GM20000 (cell line): ENCODE measurements at regions not wholly inside any gene's neighbourhood (a gene's known extent, or its start where the extent isn't known, plus 50 kb on each side); places are given as distances from the start of the nearest gene placed in this dataset.

Source experiments
- DNase-seq: peaks from one replicate; pipeline ENCODE4 v3.0.0; 2012; ENCODE audit warnings: low spot score
- TF ChIP-seq, protein P1 (sequence below): IDR thresholded peaks from 2 replicates; pipeline ENCODE4 v1.5.1; 2012; ENCODE audit warnings: mild to moderate bottlenecking, control low read depth; ENCODE audit errors: extremely low read depth, missing control alignments

DNA sequence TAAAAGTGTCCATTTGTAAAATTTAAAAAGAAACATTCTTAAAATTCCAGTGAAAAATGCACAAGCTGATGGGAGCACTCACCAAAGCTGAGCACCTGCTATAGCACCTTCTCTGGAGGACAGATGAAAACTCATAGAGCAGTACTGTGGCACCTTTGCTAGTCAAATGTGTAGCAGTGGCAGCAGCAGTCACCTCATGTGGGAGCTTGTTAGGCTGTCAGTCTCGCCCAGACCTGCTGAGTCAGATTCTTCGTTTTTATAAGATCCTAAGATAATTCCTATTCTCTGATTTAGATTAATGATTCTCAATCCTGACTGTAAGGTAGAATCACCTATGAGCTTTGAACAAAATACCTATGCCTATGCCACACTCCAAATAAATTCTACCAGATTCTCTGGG is 325.8 kb downstream of the RPL10L start:
- DNase-seq: no peak
- TF ChIP-seq, protein P1, sequence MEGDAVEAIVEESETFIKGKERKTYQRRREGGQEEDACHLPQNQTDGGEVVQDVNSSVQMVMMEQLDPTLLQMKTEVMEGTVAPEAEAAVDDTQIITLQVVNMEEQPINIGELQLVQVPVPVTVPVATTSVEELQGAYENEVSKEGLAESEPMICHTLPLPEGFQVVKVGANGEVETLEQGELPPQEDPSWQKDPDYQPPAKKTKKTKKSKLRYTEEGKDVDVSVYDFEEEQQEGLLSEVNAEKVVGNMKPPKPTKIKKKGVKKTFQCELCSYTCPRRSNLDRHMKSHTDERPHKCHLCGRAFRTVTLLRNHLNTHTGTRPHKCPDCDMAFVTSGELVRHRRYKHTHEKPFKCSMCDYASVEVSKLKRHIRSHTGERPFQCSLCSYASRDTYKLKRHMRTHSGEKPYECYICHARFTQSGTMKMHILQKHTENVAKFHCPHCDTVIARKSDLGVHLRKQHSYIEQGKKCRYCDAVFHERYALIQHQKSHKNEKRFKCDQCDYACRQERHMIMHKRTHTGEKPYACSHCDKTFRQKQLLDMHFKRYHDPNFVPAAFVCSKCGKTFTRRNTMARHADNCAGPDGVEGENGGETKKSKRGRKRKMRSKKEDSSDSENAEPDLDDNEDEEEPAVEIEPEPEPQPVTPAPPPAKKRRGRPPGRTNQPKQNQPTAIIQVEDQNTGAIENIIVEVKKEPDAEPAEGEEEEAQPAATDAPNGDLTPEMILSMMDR: no peak

DNA sequence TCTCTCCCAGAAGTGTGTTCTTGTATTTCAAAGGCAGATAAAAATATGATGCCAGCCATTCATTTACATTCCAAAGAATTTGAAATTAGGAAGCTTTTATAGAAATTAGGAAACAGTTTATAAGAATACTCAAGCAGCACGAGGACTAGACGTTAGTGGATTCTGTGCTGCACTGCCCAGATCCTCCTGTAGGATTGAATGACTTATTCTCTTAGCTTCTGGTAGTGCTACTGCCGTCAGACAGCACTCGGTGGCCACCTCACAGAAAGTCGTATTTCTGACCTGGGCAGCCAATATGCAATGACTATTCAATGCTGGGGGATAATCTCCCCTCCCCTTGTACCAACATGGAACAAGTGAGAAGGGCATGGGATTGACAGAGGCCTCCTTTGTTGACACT is 326.4 kb downstream of the RPL10L start:
- no peak for DNase-seq

DNA sequence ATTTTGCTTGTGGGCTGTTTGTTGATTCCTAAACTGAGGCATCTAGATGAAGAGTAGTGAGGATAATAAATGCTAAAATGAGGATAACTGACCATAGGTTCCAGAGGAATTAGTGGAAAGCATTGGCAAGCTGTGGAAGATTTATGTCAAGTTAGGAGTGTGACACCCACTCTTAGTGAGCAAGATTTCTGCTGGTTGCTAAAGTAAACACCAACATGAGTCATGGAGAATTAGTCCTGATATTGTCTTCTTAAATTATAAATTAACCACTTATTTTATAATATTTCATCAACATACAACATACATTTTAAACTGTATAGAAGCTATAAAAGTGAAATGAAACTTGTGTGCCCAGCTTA is 328.2 kb downstream of the RPL10L start:
- TF ChIP-seq, protein P1: no peak
- no peak for DNase-seq

More for the DNA sequence above, 326.4 kb downstream of the RPL10L start:
- TF ChIP-seq, protein P1: no peak

DNA sequence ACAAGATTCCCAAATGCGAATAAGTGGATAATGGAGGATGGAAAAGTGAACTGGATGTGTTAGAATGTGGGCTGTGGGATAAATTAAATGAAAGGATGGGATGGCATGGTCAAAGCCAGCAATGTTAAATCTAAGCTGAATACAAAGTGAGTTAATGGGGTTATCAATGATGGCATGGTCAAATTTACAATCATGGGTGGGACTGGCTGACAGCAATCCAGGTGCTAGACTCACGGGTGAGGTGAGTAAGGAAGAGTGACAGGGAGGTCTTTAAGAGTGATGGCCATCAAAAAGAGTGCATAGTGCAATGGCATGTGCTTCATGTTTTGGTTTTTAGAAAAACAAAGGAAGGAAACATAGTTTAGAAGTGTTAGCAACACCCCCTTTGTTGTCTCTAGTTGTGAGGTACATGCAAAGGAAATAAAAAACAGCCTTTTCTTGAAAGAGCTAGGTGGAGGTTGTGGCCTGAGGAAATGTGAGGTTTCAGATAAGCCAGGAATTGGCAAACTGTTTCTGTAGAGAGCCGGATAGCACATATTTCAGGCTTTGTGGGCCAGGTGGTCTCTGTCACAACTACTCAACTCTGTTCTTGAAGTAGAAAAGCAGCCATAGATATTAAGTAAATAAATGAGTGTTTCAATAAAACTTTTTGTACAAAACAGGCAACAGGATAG is 328.7 kb downstream of the RPL10L start:
- TF ChIP-seq, protein P1: no peak
- no peak for DNase-seq

DNA sequence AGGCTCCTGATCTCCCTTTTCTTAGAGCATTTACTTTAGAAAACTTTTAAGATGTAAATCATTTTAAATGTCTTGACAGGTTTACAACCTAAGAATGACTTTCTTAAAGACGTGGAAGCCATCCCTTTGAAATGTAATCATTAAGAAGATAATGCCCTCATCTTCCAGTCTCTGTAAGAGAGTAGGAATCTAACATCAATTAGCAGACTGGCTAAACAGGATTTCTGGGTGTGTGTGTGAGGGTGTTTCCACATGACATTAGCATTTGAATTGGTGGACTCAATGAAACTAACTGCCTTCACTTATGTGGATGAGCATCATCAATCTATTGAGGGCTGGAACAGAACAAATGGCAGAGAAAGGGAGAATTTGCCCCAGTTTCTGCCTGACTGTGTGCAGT is 329.5 kb downstream of the RPL10L start:
- TF ChIP-seq, protein P1: no peak
- no peak for DNase-seq

DNA sequence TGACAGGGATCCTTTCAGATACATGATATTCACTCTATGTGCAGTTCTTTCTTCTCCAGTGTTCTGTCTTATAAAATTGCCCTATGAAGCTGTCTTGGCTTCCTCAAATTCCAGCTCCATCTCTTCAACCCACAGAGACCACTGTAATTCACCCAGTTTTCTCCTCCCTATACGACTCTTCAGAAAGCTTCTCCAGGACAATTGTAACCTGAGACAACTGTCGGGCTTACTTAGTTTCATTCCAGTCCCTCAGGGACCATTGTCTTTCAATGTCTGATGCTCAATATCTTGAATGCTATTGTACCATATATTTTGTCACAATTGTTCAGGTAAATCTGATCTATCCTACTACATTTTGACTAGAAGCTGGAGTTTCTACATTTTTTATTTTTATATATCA is 345.3 kb downstream of the RPL10L start:
- no peak for DNase-seq
- TF ChIP-seq, protein P1: no peak

DNA sequence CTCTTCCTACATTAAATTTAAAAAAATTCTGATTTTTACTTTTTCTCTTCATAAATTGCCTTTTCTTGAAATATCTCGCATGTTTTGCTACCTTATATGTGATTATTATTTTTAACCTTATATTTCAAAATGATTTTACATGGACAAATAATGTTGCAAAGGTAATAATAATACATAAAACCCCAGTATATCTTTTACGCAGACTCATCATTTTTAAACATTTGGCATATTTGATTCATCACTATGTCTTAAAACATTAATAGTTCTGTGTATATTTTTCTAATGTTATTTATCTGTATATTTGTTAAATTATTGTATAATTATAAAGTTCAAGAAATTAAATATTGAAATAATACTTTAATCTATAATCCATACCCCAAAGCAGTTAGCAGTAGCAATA is 350.8 kb downstream of the RPL10L start:
- no peak for DNase-seq
- TF ChIP-seq, protein P1: no peak
